Medulla oblongata (tissue), 1 donor: ENCODE measurements at regions not wholly inside any gene's neighbourhood (a gene's known extent, or its start where the extent isn't known, plus 50 kb on each side); places are given as distances from the start of the nearest gene placed in this dataset.
A peak's percentile ranks its signal among the peaks of the same experiment; 100 is the strongest.
"Not testable (repeated sequence)": the region's sequence is repeated elsewhere in the genome, so short reads cannot be mapped to it uniquely, and the experiment has no call there.

Source experiments
- DNase-seq: peaks from one replicate; pipeline ENCODE4 v3.0.0-alpha.2; 2015; ENCODE audit errors: extremely low spot score

GRCh38 chr5:142542078-142542477 is 143.8 kb downstream of the FGF1 start:
- no peak for DNase-seq

GRCh38 chr5:142540922-142541422 is 144.9 kb downstream of the FGF1 start:
- DNase-seq: no peak

GRCh38 chr5:142539154-142539740 is 146.6 kb downstream of the FGF1 start:
- no peak for DNase-seq

- no peak for DNase-seq
These were observed 148.0 kb downstream of the FGF1 start for GRCh38 chr5:142537938-142538337.

- DNase-seq: no peak
These were observed 153.1 kb downstream of the FGF1 start for GRCh38 chr5:142532781-142533176.

- DNase-seq: no peak
These were observed 153.7 kb downstream of the FGF1 start for GRCh38 chr5:142531977-142532780.

- DNase-seq: no peak
These were observed 155.0 kb downstream of the FGF1 start for GRCh38 chr5:142530904-142531303.

GRCh38 chr5:142529626-142530278 is 156.1 kb downstream of the FGF1 start:
- no peak for DNase-seq

- DNase-seq: no peak
These were observed 158.1 kb downstream of the FGF1 start for GRCh38 chr5:142527664-142528295.

- DNase-seq: no peak
These were observed 158.7 kb downstream of the FGF1 start for GRCh38 chr5:142527234-142527633.

GRCh38 chr5:142522983-142523382 is 162.9 kb downstream of the FGF1 start:
- no peak for DNase-seq

- DNase-seq: no peak
These were observed 164.2 kb downstream of the FGF1 start for GRCh38 chr5:142521706-142522105.

GRCh38 chr5:142520885-142521284 is 165.0 kb downstream of the FGF1 start:
- no peak for DNase-seq

GRCh38 chr5:142519913-142520312 is 166.0 kb downstream of the FGF1 start:
- DNase-seq: not testable (repeated sequence)

GRCh38 chr5:142517840-142518239 is 168.1 kb downstream of the FGF1 start:
- no peak for DNase-seq

GRCh38 chr5:142516732-142517131 is 169.2 kb downstream of the FGF1 start:
- DNase-seq: no peak

- DNase-seq: no peak
These were observed 170.9 kb downstream of the FGF1 start for GRCh38 chr5:142515036-142515435.

GRCh38 chr5:142514196-142514595 is 171.7 kb downstream of the FGF1 start:
- no peak for DNase-seq

GRCh38 chr5:142512043-142513042 is 173.5 kb downstream of the FGF1 start:
- DNase-seq: peak; percentile 49

- peak; percentile 21 for DNase-seq
These were observed 174.5 kb downstream of the FGF1 start for GRCh38 chr5:142511358-142511757.

GRCh38 chr5:142509026-142509425 is 176.9 kb downstream of the FGF1 start:
- DNase-seq: no peak
